Hypothalamus (tissue), 51 donors: ENCODE measurements at regions not wholly inside any gene's neighbourhood (a gene's known extent, or its start where the extent isn't known, plus 50 kb on each side); places are given as distances from the start of the nearest gene placed in this dataset.
"Not testable (repeated sequence)": the region's sequence is repeated elsewhere in the genome, so short reads cannot be mapped to it uniquely, and the experiment has no call there.

ENCODE experiments used
- DNase-seq, 51 donors: peaks; one replicate each; lab custom pipeline; 2025; lab: John Stamatoyannopoulos, UW

- DNase-seq = no peak
Measured at GRCh38 chr4:95898226-95898625, 58.3 kb downstream of the PDHA2 start.

GRCh38 chr4:95909211-95909610, 69.3 kb downstream of the PDHA2 start:
- no peak for DNase-seq

- no peak for DNase-seq
Measured at GRCh38 chr4:95910749-95911148, 70.9 kb downstream of the PDHA2 start.

GRCh38 chr4:95921470-95921869, 81.6 kb downstream of the PDHA2 start:
- no peak for DNase-seq

- no peak for DNase-seq
Measured at GRCh38 chr4:95929448-95930064, 89.7 kb downstream of the PDHA2 start.

GRCh38 chr4:95939141-95939540, 99.2 kb downstream of the PDHA2 start:
- DNase-seq = no peak

GRCh38 chr4:95949136-95949765, 109.4 kb downstream of the PDHA2 start:
- DNase-seq = no peak

GRCh38 chr4:95949808-95950207, 109.9 kb downstream of the PDHA2 start:
- no peak for DNase-seq

GRCh38 chr4:95952538-95952937, 112.6 kb downstream of the PDHA2 start:
- DNase-seq = not testable (repeated sequence)

GRCh38 chr4:95956094-95956493, 116.2 kb downstream of the PDHA2 start:
- no peak for DNase-seq

- no peak for DNase-seq
Measured at GRCh38 chr4:95957054-95957453, 117.2 kb downstream of the PDHA2 start.

GRCh38 chr4:95957759-95958158, 117.9 kb downstream of the PDHA2 start:
- DNase-seq = no peak

GRCh38 chr4:95959182-95959581, 119.3 kb downstream of the PDHA2 start:
- no peak for DNase-seq

GRCh38 chr4:95959633-95960032, 119.7 kb downstream of the PDHA2 start:
- no peak for DNase-seq

GRCh38 chr4:95963456-95963855, 123.6 kb downstream of the PDHA2 start:
- no peak for DNase-seq

GRCh38 chr4:95979961-95980876, 140.3 kb downstream of the PDHA2 start:
- DNase-seq = no peak

GRCh38 chr4:95980877-95981360, 141.0 kb downstream of the PDHA2 start:
- DNase-seq = no peak

- DNase-seq = no peak
Measured at GRCh38 chr4:95981591-95981990, 141.7 kb downstream of the PDHA2 start.

GRCh38 chr4:95982516-95982915, 142.6 kb downstream of the PDHA2 start:
- no peak for DNase-seq

- DNase-seq = no peak
Measured at GRCh38 chr4:95984081-95984480, 144.2 kb downstream of the PDHA2 start.

- DNase-seq = no peak
Measured at GRCh38 chr4:95985051-95985450, 145.2 kb downstream of the PDHA2 start.
